ENCODE measurements at regions not wholly inside any gene's neighbourhood (a gene's known extent, or its start where the extent isn't known, plus 50 kb on each side); places are given as distances from the start of the nearest gene placed in this dataset.
"Not testable (repeated sequence)": the region's sequence is repeated elsewhere in the genome, so short reads cannot be mapped to it uniquely, and the experiment has no call there.

- no peak for DNase-seq (ENCODE audit: low spot score)
Observed at GRCh38 chr2:210956101-210956500, 399.7 kb downstream of the CPS1 start.

DNA sequence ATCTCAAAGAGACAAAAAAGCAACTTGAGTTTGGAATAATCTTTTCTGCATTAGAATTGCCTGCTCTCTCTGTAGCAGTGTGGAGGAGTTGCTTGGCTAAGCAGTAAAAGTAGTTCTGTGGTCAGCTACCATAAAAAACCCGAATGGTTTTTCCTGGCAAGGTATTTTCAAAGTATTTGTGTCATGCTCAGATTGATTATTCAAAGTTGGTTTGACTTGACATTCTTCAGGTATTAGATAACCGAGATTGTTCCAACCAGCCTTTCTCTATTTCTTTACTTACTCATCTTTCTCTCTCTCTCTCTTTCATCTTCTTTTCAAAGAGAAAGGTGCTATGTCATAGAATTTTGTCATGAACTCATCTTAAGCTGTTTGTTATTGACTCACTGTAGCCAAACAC, 404.9 kb downstream of the CPS1 start:
- DNase-seq (ENCODE audit: low spot score), result peak; percentile 9

DNA sequence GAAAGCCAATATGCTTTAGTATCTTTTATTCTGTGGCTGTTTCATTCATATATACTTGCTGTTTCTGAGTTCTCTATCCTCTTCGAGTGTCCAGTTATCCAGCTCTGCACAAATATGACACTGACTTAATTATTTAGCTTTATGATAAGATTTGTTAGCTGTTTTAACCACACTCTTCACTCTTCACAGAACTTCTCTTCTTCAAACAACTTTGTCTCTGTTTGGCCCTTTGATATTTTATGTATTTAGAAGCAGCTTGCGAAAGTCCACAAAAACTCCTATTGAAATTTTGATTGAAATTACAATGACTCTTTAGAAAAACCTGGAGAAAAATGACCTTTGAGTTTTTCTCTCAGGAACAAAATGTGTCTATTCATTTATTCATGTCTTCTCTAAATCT, 407.0 kb downstream of the CPS1 start:
- DNase-seq (ENCODE audit: low spot score), result no peak

GRCh38 chr2:210964141-210964764, 407.9 kb downstream of the CPS1 start:
- no peak for DNase-seq (ENCODE audit: low spot score)

- no peak for DNase-seq (ENCODE audit: low spot score)
Observed at GRCh38 chr2:210965472-210965871, 409.1 kb downstream of the CPS1 start.

DNA sequence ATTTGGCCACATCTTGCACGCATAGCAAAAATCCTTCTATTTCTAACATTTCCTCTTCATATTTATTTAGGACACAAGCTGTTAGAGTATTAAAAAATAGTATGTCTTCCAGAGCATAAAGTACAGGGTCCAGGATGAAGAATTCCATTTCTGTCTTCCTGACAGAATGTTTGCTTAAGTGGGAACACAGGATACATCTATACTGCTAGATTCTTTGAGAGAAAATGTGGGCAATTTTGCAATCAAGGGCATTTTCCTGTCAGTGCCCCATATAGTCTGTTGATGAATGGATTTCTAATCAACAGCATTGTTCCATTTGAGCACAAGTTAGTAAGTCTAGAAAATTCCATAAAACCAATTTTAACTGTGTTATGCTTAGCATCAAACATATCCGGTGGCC, 409.9 kb downstream of the CPS1 start:
- no peak for DNase-seq (ENCODE audit: low spot score)

DNA sequence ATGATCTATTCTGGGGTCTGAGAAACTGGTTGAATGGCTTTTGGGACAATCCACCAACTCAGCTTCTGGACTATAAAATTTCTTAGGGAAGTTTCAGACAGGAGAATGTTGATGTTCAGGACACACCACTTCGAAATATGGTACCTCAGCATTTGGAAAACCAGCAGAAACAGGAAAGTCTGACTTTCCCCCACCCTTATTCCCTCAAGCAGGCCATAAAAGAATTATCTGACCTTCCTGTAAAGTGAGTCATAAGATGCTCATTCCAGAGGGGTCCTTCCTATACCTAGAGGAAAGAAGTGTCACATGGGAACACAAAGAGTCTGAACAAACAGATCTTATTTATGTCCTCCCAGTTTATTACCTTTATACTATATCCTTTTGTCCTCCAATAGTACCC, 415.0 kb downstream of the CPS1 start:
- no peak for DNase-seq (ENCODE audit: low spot score)

DNA sequence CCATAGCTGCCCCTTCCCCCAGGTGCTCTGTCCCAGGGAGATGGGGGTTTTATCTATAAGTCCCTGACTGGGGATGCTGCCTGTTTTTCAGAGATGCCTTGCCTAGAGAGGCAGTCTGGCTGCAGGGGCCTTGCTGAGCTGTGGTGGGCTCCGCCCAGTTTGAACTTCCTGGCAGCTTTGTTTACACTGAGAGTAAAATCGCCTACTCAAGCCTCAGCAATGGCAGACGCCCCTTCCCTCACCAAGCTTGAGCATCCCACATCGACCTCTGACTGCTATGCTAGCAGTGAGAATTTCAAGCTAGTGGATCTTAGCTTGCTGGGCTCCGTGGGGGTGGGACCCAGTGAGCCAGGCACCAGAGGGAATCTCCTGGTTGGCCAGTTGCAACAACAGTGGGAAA, 430.4 kb downstream of the CPS1 start:
- not testable (repeated sequence) for DNase-seq (ENCODE audit: low spot score)

DNA sequence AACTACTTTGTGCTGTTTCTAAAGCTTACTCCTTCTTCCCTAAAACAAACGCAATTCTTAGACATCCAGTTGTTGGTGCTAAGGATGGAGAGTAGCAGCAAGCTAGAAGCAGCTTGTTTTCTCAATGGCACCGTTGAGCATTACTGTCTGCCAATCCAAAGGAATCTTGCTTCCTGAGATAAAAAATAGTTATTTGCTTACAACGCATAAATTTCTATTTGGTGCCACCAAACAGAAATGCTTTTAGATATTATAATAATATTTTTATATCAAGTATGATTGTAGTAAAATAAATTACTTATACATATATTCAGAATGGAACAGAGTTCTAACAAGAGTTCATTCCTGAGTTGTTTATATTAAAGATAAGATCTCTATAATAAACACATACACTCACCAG, 434.7 kb downstream of the CPS1 start:
- no peak for DNase-seq (ENCODE audit: low spot score)

DNA sequence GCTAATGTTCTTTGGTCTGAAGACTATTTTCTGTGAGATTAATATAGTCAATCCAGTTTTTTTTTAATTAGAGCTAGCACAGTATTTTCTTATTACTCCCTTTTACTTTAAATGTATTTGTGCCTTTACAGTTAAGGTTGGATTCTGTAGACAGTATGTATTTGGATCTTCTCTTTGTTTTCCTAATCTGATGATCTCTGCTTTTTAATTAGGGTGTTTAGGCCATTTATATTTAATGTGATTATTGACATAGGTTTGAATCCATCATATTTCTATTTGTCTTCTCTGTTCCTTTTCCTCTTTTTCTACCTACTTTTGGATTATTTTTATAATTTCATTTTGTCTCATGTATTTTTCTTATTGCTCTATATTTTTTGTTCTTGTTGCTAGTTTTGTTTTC, 437.7 kb downstream of the CPS1 start:
- DNase-seq (ENCODE audit: low spot score), result no peak

GRCh38 chr2:210997373-210997772, 441.0 kb downstream of the CPS1 start:
- DNase-seq (ENCODE audit: low spot score), result no peak

DNA sequence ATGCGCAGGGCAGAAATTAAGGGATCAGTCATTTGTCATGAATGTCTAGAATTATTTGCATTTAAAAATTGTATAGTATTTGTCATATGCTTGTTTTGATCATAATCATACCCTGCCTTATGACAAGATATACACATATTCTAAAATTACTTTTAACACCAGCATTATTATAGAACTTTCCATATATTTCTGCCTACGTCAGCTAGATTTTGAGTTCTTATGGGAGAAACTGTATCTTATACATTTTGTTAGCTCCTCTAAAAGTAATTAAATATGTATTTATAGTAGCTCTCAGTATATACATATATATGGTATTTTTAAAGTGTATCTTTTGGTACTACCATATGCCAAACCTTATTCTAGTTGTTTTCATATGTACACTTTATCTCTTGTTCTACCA, 441.9 kb downstream of the CPS1 start:
- no peak for DNase-seq (ENCODE audit: low spot score)

DNA sequence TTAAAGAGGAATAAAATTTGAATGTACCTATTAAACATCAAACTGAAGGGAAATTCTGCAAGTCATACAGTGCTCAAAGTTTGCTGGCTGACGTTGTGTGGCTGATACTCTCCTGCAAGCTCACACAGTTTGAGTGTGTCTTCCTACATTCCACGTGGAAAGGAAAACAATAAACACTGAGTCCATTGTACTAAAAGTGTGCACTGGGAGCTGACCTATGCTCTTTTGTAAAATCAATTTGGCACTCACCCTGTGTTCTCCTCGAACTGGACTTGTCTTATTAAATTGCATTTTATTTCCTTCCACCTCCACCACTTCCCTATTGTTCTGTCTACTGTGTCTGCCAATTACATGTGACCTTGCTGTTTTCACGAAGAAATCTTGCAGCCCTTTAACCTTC, 458.0 kb downstream of the CPS1 start:
- DNase-seq (ENCODE audit: low spot score), result no peak

GRCh38 chr2:211014906-211015305, 458.5 kb downstream of the CPS1 start:
- DNase-seq (ENCODE audit: low spot score), result no peak

DNA sequence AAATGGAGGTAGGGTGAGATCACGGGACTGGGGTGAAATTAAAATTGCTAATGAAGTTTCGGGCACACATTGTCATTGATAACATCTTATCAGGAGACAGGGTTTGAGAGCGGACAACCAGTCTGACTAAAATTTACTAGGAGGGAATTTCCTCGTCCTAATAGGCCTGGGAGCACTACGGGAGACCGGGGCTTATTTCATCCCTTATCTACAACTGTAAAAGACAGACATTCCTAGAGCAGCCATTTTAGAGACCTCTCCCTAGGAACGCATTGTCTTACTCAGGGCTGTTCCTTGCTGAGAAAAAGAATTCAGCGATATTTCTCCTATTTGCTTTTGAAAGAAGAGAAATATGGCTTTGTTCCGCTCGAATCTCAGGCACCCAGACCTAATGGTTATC, 468.7 kb downstream of the CPS1 start:
- not testable (repeated sequence) for DNase-seq (ENCODE audit: low spot score)

GRCh38 chr2:211026109-211026508, 469.7 kb downstream of the CPS1 start:
- DNase-seq (ENCODE audit: low spot score), result no peak

DNA sequence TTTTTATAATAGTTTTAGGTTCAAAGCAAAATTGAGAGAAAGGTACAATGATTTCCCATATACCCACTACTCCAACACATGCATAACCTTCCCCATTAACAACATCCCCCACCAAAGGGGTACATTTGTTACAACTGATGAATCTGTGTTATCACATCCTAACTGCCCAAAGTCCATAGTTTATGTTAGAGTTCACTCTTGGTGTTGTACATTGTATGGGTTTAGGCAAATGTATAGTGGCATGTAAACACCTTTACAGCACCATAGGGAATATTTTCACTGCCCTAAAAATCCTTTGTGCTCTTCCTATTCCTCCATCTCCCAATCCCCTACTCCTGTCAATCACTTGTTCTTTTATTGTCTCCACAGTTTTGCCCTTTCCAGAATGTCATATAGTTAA, 471.6 kb downstream of the CPS1 start:
- DNase-seq (ENCODE audit: low spot score), result no peak

DNA sequence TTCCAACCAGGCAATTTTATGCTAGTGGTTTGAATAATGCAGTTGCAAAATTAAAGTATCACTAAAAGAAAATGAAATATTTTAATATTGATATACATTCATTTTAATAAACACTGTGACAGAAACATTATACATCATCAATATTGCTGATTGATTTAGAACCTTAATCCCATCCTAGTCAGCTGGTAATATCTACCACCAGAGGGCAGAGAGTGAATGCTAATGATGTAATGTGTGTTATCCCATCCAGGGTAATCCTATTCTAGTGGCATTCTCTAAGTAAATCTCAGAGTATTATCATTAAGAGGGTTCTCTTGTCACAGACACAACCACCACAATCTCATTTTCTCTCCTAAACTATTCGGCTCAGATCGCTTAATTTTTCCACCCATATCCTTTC, 477.4 kb downstream of the CPS1 start:
- DNase-seq (ENCODE audit: low spot score), result peak; percentile 8

DNA sequence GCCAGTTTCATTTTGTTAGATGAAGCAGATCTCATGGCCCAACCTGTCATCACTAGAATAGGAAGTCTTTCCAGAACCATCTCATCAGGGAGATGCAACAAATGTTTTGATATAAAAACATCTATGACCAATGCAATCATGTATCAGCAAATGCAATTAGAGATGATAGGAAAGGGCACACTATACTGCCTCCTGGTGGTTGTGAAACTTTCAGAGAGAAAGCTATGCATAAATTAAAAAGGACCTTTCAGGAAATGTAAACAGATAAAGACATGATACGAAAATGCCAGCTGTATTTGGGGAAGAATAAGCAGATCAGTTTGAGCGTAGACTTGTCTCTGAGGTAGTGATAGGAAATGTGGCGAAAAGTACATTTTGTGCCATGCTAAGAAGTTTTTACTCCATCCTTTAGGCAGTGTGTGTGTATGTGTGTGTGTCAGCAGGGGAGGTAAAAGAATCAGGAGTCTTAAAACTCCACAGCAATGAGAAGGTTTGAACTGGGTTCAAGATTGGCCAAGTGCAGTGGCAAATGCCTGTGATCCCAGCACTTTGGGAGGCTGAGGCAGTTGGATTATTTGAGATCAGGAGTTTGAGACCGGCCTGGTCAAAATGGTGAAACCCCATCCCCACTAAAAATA, 479.3 kb downstream of the CPS1 start:
- DNase-seq (ENCODE audit: low spot score), result peak; percentile 11

GRCh38 chr2:211045025-211045424, 488.6 kb downstream of the CPS1 start:
- no peak for DNase-seq (ENCODE audit: low spot score)

- DNase-seq (ENCODE audit: low spot score), result no peak
Observed at GRCh38 chr2:211049321-211050018, 493.1 kb downstream of the CPS1 start.

GRCh38 chr2:211055438-211055837, 499.0 kb downstream of the CPS1 start:
- peak; percentile 53 for DNase-seq (ENCODE audit: low spot score)

GRCh38 chr2:211061612-211062296, 505.4 kb downstream of the CPS1 start:
- DNase-seq (ENCODE audit: low spot score), result no peak

Measured in H4 (cell line).